Mucosa of gallbladder (tissue), 1 donor: ENCODE measurements at regions not wholly inside any gene's neighbourhood (a gene's known extent, or its start where the extent isn't known, plus 50 kb on each side); places are given as distances from the start of the nearest gene placed in this dataset.
"Not testable (repeated sequence)": the region's sequence is repeated elsewhere in the genome, so short reads cannot be mapped to it uniquely, and the experiment has no call there.

Experiments
- DNase-seq: peaks from one replicate; pipeline ENCODE4 v3.0.0-alpha.2; 2020; ENCODE audit warnings: low spot score
- donor health status: DM: no; HTN: no; CAD: no.

DNA sequence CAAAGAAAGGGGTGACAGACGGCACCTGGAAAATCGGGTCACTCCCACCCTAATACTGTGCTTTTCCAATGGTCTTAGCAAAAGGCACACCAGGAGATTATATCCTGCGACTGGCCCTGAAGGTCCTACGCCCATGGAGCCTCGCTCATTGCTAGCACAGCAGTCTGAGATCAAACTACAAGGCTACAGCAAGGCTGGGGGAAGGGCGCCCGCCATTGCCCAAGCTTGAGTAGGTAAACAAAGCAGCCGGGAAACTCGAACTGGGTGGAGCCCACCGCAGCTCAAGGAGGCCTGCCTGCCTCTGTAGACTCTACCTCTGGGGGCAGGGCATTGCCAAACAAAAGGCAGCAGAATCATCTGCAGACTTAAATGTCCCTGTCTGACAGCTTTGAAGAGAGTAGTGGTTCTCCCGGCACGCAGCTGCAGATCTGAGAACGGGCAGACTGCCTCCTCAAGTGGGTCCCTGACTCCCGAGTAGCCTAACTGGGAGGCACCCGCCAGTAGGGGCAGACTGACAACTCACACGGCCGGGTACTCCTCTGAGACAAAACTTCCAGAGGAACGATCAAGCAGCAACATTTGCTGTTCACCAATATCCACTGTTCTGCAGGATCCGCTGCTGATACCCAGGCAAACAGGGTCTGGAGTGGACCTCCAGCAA is 406.0 kb downstream of the TFAP2B start:
- not testable (repeated sequence) for DNase-seq

DNA sequence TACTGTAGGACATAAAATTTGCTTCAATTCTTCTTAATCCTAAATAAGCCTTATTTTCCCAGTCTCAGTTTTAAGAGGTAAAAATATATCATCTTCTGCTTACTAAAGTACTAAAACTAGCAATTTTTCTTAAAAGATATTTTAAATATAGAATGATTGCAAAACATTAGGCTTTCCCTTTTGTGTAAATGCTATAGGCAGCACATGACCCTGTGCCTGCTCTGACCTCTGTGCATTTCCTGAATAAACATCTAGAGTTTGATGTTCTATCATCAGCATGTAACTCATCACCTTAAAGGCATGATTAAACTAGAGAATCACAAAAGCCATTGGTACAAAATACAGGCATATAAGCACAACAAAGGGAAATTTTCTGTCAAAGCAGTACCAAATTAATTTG is 422.7 kb downstream of the TFAP2B start:
- DNase-seq = no peak

DNA sequence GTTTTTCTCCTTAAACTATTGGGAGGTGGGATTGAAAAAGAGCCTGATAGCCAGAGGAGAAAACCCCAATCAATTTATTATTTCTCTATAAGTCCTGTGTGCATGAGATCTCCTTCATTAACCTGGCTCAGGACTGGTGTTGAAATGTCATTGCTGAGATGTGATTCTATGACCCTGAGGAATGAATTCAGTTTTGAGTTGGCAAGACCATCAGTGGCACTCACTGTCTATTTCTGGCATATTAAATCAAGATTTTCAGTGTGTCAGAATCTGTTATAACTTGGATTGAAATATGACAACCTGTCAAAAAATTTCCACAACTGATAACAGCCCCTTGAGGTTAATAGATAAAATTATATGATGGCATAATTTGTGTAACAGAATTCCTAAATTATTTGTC is 431.1 kb downstream of the TFAP2B start:
- no peak for DNase-seq

DNA sequence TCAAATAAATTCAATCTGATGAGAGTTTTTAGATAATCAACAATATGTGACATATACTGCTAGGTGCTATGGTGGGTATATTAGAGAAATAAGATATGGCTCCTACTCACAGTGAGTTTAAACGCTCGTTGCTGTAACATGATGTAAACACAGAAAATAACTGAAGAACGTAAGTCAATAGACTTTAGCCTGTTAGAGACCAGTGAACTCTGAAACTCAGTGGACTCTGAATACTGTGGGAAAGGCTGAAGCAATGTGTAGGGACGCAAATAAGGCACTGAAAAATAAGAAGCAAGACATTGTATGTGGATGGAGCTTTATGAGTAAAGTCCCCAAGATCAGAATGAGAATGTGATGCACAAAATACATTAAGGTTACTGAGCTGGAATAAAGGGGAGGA is 431.6 kb downstream of the TFAP2B start:
- DNase-seq = no peak

DNA sequence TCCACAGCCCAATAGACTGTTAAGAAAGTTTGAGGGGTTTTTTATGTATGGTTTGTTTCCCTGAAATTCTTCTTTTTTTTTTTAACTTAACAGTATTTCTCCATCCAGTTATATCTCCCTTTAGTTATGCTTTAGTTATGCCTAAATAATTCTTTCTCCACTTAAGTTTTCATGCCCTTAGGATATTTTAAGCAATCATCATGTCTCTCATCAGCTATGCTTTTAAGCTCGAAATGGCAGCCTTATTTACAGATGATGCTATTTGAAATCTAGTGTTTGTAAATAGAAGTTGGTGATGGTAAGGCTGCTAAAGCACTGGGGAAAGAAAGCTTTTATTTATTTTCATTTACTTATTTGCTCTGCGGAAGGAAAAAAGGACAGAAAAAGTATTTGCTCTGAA is 439.3 kb downstream of the TFAP2B start:
- DNase-seq = no peak

DNA sequence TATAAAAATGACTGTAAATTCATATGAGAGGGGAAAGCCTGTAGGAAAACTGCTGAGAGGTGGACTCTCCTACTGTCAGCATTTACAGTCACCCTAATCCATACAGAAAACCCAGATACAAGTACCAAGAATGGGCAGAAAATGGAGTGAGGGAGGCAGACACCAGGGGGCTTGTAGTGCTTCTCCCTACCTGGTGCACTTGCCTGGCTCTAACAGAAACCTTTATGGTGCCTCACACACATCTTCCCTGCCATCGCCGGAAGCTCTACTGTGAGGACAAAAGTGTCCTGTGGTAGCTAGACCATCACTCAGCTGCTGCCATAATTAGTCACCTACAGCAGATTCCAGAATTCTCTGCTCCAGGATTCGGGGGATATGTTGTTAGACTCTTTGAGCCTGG is 441.3 kb downstream of the TFAP2B start:
- DNase-seq = no peak

DNA sequence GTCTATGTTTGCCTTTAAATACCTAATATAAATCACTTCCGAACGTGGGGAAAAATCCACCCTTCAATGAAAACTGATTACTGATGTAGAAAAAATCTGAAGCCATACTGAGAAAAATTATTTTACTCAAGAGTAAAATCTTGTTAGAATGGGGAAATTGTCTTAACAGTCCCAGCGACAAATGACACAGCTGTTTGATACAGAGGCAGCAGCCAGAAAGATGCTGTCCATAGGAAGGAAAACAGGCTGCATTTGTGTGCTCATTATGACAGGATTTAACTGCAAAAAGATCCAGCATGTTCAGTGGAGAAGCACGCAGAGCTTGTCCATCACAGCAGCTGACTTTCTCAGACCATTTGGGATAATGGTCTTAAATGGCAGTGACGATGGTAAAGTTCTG is 443.0 kb downstream of the TFAP2B start:
- no peak for DNase-seq

DNA sequence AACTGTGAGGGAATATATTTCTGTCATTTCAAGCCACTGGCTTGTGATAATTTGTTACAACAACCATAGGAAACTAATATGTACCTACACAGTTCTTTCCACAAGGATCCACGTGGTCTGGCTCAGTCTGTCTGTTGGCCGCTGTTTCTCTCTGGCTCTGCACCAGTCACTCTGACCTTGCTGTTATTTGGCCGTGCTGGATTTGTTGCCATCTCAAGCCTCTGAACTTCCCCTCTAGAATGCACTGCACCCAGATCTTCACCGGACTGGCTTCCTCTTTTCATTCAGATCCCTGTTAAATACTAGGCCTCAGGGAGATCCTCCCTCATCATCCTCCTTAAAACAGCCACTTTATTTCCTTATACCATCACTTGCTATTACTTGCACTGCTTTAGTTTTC is 446.8 kb downstream of the TFAP2B start:
- DNase-seq = no peak

DNA sequence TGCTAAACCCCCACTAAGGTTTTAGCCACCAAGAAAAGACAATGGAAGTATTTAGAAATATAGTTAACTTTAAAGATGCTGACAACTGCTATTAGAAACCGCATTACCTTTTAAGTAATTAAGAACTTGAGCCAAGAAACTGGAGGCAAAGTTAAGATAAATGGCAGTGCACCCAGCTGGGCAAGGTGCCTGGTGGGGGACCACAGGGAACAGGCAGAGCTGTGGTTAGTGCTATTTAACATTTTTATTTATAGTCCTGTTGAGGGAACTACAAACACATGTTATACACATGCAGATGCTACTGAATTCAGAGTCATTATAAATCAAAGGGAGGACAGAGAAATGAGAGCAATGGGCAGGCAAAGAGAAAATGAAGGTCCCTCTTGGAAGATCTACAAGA is 447.9 kb downstream of the TFAP2B start:
- DNase-seq = no peak

DNA sequence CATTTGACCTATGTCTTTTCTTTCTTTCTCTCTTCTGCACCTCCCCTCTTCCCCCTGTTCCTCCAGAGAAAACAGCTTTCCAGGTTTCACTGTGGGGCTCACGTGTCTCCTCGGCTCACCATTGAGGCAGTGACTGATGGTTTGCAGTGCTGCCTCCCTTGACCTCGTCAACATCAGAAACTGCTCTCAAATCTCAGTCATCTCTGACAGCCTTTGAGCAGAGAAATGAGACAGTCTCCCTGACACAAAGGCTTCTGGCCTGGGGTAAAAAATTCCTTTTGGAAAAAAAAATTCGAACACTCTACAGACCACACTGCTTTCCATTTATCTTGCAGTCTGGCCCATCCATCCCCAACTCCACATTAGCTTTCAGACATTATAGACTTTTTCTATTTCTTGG is 450.0 kb downstream of the TFAP2B start:
- no peak for DNase-seq

DNA sequence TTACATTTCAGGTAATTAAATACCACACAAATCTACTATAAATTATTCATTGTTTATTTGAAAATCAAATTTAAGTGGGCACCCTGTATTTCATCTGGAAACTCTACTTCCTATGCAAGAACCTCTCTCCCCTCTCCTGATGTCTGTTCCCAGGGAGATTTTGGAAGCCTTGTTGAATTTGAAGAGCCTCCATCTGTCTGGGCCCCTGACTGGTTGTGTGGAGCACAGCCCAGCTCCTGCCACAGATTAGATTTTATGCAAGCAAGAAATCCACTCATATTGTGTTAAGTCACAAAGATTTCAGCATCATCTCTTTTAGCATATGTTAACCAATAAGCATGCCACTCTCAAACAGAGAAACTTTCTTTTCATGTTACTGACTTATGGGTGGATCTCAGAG is 451.2 kb downstream of the TFAP2B start:
- DNase-seq = no peak

DNA sequence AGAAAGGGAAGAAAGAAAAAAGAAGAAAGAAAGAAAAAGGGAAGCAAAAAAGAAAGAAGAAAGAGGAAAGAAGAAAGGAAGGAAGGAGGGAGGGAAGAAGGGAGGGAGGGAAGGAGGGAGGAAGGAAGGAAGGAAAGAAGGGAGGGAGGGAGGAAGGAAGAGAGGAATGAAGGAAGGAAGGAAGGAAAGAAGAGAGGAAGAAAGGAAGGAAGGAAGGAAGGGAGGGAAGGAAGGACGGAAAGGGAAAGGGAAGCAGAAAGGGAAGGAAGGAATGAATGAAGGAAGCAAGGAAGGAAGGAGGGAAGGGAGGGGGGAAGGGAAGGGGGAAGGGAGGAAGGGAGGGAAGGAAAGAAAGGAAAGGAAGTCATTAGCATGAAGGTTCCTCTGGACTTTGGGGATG is 452.9 kb downstream of the TFAP2B start:
- no peak for DNase-seq

DNA sequence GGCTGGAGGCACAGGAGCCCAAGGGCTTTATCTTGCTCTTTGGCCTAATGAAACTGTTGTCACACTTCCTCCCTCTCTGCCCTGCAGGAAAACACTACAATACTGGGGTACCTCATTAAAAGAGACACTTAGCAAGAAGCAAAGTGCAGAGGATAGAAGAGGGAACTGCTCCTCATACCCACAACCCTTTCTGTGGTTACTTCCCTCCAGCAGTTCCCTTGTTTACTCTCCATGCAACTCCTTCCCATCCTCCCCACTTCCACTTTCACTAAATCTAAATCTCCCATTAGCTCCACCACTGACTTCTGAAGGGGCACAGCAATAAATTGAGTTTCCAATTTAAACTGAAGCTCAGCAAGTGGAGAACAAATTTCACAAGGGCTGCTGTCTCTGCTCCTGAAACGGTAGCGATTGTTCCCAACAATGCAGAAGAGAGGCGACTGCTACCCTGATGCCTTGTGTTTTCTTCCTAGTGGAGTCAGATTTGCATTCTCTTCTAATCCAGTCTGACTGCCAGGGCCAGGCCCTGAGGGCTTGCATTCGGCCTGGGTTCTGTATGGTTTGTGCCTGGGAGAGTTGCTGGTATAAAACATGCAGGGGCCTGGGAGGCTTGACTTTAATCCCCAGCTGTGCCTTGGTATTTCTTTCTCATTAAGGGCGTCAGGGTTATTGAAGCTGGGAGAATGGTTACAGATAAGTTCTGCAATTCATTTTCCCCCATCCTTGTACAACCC is 454.7 kb downstream of the TFAP2B start:
- DNase-seq = no peak

DNA sequence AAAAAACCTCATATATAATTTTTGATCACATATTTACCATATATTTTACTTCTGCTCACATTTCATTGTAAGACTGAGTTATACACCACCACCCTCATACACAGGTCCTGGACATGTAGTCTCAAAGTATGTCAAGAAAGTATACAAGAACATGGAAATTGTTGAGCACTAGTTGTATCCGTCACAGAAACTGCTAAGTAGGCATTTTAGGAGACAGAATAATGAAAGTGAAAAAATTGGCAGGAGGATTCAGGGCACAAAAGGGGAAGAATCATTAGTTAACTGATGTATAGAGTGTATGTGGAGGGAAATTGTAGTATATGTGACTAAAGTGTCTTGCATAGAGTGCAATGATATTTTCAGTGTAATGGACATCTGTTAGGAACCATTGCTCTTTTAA is 458.8 kb downstream of the TFAP2B start:
- DNase-seq = no peak

DNA sequence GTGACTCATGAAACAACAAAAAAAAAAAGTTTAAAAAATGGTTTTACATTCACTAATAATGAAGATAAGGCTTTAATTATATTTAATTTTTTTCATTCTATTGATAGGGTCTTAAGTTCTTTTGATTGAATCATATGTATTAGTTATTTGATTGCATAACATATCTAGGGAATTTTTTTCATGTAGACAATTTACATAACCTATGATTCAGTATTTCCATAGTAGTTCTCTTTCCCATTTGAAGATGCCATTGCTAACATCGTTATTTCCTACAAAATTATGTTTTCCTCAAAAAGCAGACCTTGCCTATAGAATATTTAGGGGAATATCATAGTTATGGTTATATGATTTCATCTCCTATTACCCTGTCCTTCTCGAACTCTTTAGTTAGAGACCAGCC is 463.4 kb downstream of the TFAP2B start:
- no peak for DNase-seq

DNA sequence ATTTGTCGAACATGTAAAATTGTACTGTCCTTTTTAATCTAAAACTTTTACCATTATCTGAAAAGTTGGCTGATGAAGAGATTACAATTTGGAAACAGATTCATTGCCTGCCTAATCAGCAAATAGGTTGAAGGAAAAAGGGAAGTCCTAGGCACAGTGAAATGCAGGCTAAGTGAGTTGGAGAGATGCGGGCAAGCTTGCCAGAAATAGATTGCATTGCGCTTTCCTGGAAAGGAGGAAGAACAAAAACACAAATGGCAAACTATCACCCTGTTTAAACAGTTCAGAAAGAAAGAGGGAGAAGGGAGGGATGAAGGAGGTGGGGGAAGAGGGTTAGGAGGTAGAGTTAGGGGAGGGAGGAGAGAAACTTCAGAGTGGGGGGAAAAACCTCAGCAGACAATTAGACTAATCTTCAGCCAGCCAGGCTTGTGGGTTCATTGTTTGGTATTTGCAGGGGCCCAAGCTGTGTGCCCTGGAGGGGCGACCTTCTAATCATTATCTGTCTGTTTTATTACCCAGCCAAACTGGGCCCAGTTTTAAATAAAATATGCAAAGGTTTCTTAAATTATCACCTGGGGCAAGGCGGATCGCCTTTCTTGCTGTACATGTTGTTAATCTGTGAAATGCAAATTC is 465.2 kb downstream of the TFAP2B start:
- no peak for DNase-seq

DNA sequence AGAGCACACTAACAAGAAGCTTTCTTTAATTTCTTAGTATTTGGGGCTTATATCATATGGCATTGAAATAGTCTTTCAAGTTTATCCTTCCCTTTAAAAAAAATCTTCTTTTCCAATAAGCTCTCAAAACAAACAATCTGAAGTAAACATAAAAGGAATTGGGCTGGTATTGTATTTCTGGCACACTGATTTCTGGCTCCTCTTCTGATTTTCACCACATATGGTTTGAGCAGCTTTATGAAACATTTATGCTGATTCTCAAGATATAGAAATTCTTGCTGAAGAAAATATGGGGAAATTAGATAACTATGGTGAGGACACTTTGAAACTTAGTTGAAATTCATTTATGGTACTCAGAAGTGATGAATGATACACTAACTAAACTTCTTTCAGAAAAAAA is 467.2 kb downstream of the TFAP2B start:
- DNase-seq = no peak

DNA sequence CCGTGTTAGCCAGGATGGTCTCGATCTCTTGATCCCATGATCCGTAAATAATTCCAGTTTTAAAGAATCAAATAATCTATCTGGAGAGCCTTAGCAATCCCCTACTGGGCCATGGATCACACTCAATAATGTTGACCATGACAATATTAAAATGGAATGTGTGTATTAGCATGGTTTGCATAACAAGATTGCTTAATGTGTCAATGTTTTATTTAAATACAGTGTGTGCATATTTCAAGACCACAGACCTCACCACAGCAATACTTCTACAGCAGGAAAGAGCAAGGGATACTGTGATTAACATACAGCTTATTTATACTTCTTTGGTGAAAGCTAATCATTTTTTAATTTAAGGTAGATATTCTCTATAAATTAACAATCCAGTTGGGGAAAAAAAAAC is 470.4 kb downstream of the TFAP2B start:
- DNase-seq = no peak

DNA sequence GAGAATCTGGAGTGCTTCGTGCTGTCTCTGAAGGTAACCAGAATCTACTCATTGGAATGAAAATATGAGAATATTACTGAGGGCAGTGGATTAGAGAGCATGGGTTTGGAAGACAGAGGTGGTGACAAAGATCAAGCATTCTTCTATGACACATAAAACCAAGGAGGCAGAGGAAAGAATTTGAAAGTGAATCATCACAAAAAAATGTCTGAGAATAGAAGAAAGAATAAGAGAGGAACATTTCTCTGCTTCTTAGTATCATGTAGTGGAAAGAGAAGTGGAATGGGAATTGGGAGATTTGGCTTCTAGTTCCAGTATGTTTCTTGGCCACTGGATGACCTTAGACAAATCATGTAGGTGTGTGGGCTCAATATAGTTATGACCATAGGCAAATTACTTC is 474.0 kb downstream of the TFAP2B start:
- DNase-seq = no peak

DNA sequence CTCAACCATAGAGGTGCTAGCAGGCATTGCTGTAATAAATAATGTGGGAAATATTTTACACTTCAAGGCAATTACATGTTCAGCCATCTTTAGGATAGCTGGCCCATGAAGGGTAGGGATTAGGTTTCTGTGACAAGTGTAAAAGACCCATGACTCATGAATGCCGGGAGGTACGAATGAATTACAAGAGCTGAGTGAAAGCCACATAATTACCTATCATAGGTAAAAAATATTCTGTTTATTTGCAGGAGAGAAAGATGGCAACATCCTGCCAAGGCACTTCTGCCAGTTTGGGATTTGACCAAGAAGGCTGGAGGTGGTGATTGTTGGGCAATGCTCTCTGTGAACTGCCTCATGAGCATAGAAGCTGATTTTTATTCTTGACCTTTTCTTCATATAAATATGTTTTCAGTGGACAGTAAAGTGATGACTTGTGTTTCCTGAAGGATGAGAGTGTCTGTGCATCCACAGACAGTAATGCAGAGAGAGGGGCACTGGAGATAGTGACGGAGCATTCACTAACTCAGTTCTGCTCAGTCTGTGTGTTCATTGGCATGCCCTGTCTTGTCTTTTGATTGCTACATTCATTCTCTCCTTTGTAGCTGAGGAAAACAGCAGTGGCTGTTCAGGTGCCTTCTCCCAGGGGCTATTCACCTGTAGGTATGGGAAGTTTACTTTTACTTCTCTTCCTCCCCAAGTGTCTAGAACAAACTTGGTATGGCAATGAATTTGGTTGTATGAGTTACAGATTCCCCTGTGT is 481.1 kb downstream of the TFAP2B start:
- DNase-seq = no peak

DNA sequence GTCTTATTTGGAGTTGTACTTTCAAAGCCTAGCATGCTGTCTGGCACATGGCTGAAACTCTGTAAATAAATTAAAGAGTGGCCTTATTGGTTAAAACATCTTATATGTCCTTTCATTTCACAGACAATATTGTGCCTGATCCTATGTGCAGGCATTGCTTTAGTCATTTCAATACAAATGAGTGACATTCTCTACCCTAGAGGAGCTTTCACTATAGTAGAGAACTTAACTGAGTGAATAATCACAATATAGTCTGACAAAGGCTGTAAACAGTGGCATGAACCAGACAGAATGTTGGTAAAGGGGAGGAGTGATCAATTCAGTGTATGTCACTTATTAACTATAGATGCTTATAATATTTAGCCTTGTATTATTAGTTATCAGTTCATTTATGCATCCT is 481.8 kb downstream of the TFAP2B start:
- no peak for DNase-seq

DNA sequence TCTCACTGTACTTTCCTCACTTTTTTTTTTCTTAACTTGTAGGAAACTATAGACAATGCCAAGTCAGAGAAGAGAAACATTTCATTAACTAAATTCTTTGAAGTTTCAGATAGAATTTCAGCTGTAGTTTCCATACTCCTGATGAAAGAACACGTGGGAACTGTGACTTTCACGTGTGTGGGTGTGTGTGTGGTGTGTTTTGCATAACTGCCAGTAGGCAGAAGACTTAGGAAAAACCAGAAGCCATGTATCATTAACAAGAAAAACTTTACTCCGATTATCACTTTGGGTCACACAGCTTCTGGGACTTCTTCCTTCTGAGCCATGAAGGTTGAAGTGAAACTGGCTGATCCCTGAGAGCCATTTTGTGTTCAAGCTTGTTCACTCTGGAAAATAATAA is 483.3 kb downstream of the TFAP2B start:
- DNase-seq = no peak

DNA sequence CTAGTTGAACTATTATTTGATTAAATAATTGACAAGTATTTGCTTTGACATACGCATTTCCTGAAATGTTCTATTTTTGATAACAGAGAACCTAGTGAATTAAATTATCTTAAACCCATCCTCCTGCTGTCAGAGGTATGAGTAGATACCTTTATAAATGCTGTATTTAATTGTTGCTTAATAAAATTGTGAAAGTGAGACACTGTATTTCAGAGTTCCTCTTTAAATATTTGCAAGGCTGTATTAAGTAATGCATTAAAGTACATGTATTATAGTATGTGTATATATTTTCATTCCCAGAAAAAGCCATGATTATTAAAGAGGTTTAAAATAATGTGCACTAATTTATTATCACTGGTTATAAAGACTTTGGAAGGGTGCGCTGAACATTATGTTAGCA is 483.8 kb downstream of the TFAP2B start:
- DNase-seq = no peak
